HepG2 (cell line): ENCODE measurements at regions not wholly inside any gene's neighbourhood (a gene's known extent, or its start where the extent isn't known, plus 50 kb on each side); places are given as distances from the start of the nearest gene placed in this dataset.

Source experiments
- ATF7-NPFF ChIP-seq: sonication (generic); formaldehyde crosslinking; IDR thresholded peaks from 2 replicates; pipeline ENCODE4 v1.8.1; 2023; ENCODE audit warnings: mild to moderate bottlenecking, low read depth, missing genetic modification reagents, moderate library complexity
- HDAC6 ChIP-seq: fragments of 200-600 bp; sonication (generic); IDR thresholded peaks from 2 replicates; pipeline ENCODE4 v1.7.0; 2017; ENCODE audit warnings: mild to moderate bottlenecking, antibody characterized with exemption, low read length, low read depth
- HES4 ChIP-seq: sonication (generic); formaldehyde crosslinking; IDR thresholded peaks from 2 replicates; pipeline ENCODE4 v1.9.0; 2021; ENCODE audit warnings: mild to moderate bottlenecking, missing genetic modification reagents, borderline replicate concordance
- HMG20B ChIP-seq: conservative IDR thresholded peaks from 2 replicates; pipeline ENCODE4 v1.6.1; 2016; ENCODE audit warnings: missing genetic modification reagents, missing compliant biosample characterization
- MZF1 ChIP-seq: sonication (generic); formaldehyde crosslinking; IDR thresholded peaks from 2 replicates; pipeline ENCODE4 v1.8.1; 2023; ENCODE audit warnings: mild to moderate bottlenecking, missing genetic modification reagents, borderline replicate concordance
- NCOA2 ChIP-seq: sonication (generic); formaldehyde crosslinking; IDR thresholded peaks from 2 replicates; pipeline ENCODE4 v1.8.0; 2022; ENCODE audit warnings: inconsistent platforms
- NR3C1 ChIP-seq: sonication (generic); formaldehyde crosslinking; IDR thresholded peaks from 2 replicates; pipeline ENCODE4 v1.4.0; 2020; ENCODE audit warnings: missing genetic modification reagents
- NRL ChIP-seq: sonication (generic); formaldehyde crosslinking; IDR thresholded peaks from 2 replicates; pipeline ENCODE4 v1.5.0; 2020; ENCODE audit warnings: missing genetic modification reagents, mild to moderate bottlenecking, moderate library complexity, borderline replicate concordance
- TOPORS ChIP-seq: sonication (generic); formaldehyde crosslinking; IDR thresholded peaks from 2 replicates; pipeline ENCODE4 v1.8.0; 2023; ENCODE audit warnings: mild to moderate bottlenecking, missing genetic modification reagents
- YY1 ChIP-seq: IDR thresholded peaks from 2 replicates; pipeline ENCODE4 v1.6.1; 2011; ENCODE audit warnings: low read length, low read depth, moderate library complexity, mild to moderate bottlenecking; ENCODE audit not compliant: insufficient read depth, insufficient replicate concordance
- ZNF446 ChIP-seq: sonication (generic); formaldehyde crosslinking; IDR thresholded peaks from 2 replicates; pipeline ENCODE4 v1.5.0; 2020; ENCODE audit warnings: mild to moderate bottlenecking, missing genetic modification reagents
- ZNF496 ChIP-seq: sonication (generic); formaldehyde crosslinking; IDR thresholded peaks from 2 replicates; pipeline ENCODE4 v1.8.1; 2023; ENCODE audit warnings: mild to moderate bottlenecking, moderate library complexity, missing genetic modification reagents; ENCODE audit not compliant: insufficient replicate concordance
- ZNF749 ChIP-seq: sonication (generic); formaldehyde crosslinking; IDR thresholded peaks from 2 replicates; pipeline ENCODE4 v1.8.0; 2022; ENCODE audit warnings: mild to moderate bottlenecking, missing genetic modification reagents, moderate library complexity, borderline replicate concordance
- TF ChIP-seq, protein P1 (sequence below): sonication (generic); formaldehyde crosslinking; IDR thresholded peaks from 2 replicates; pipeline ENCODE4 v1.8.0; 2022; ENCODE audit warnings: missing genetic modification reagents, mild to moderate bottlenecking, moderate library complexity, borderline replicate concordance
- TF ChIP-seq, protein P2 (sequence below): sonication (generic); formaldehyde crosslinking; IDR thresholded peaks from 2 replicates; pipeline ENCODE4 v1.4.0; 2020; ENCODE audit warnings: missing genetic modification reagents
- TF ChIP-seq, protein P3 (sequence below): sonication (generic); formaldehyde crosslinking; IDR thresholded peaks from 2 replicates; pipeline ENCODE4 v1.5.0; 2020; ENCODE audit warnings: mild to moderate bottlenecking, missing genetic modification reagents

DNA sequence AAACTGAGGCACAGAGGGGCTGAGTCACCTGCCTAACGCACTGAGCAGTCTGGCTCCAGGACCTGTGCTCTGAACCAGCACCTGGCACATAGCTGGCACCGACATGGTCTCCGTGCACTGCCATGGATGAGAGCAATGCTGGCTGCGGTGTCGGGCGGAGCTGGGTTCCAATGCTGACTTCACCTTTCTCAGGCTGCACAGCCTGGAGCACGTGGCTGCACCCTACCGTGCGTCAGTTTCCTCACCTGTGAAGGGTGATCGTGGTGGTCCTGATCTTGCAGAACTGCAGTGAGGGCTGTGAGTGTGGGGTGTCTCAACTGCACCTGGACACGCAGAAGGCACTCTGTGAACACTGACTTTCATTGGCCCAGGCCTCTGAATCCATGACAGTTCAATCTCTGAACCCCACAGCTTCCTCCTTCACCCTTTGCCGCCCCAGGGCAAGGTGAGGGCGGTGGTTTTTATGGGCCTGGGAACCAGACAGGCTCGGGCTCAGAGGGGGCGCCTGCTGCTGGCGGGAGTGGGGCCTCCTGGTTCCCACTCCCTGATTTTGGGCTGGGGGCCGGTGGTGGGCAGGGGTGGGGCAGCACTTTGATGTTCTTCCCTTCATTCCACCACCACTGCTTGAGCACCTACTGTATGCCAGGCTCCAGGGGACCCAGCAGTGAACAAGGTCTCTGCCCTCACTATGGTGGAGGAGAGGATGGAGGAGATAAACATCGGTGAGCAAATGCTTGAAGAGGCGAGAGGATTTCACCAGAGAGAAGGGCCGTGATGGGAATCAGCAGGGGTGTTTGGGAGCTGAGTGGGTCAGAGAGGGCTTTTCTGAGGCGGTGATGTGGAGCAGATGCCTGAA, 102.9 kb downstream of the CEBPB start (continued):
- TF ChIP-seq, protein P1, sequence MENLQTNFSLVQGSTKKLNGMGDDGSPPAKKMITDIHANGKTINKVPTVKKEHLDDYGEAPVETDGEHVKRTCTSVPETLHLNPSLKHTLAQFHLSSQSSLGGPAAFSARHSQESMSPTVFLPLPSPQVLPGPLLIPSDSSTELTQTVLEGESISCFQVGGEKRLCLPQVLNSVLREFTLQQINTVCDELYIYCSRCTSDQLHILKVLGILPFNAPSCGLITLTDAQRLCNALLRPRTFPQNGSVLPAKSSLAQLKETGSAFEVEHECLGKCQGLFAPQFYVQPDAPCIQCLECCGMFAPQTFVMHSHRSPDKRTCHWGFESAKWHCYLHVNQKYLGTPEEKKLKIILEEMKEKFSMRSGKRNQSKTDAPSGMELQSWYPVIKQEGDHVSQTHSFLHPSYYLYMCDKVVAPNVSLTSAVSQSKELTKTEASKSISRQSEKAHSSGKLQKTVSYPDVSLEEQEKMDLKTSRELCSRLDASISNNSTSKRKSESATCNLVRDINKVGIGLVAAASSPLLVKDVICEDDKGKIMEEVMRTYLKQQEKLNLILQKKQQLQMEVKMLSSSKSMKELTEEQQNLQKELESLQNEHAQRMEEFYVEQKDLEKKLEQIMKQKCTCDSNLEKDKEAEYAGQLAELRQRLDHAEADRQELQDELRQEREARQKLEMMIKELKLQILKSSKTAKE = no peak
- TF ChIP-seq HES4 (CRISPR knock-in tag) = no peak; the same call in 1 of the 2 replicates
- no peak for TF ChIP-seq ZNF749 (CRISPR knock-in tag)
- TF ChIP-seq HMG20B (CRISPR knock-in tag) = no peak
- no peak for TF ChIP-seq TOPORS (CRISPR knock-in tag)
- TF ChIP-seq ZNF446 (CRISPR knock-in tag) = no peak
- TF ChIP-seq NRL (CRISPR knock-in tag) = no peak
- TF ChIP-seq, protein P2, sequence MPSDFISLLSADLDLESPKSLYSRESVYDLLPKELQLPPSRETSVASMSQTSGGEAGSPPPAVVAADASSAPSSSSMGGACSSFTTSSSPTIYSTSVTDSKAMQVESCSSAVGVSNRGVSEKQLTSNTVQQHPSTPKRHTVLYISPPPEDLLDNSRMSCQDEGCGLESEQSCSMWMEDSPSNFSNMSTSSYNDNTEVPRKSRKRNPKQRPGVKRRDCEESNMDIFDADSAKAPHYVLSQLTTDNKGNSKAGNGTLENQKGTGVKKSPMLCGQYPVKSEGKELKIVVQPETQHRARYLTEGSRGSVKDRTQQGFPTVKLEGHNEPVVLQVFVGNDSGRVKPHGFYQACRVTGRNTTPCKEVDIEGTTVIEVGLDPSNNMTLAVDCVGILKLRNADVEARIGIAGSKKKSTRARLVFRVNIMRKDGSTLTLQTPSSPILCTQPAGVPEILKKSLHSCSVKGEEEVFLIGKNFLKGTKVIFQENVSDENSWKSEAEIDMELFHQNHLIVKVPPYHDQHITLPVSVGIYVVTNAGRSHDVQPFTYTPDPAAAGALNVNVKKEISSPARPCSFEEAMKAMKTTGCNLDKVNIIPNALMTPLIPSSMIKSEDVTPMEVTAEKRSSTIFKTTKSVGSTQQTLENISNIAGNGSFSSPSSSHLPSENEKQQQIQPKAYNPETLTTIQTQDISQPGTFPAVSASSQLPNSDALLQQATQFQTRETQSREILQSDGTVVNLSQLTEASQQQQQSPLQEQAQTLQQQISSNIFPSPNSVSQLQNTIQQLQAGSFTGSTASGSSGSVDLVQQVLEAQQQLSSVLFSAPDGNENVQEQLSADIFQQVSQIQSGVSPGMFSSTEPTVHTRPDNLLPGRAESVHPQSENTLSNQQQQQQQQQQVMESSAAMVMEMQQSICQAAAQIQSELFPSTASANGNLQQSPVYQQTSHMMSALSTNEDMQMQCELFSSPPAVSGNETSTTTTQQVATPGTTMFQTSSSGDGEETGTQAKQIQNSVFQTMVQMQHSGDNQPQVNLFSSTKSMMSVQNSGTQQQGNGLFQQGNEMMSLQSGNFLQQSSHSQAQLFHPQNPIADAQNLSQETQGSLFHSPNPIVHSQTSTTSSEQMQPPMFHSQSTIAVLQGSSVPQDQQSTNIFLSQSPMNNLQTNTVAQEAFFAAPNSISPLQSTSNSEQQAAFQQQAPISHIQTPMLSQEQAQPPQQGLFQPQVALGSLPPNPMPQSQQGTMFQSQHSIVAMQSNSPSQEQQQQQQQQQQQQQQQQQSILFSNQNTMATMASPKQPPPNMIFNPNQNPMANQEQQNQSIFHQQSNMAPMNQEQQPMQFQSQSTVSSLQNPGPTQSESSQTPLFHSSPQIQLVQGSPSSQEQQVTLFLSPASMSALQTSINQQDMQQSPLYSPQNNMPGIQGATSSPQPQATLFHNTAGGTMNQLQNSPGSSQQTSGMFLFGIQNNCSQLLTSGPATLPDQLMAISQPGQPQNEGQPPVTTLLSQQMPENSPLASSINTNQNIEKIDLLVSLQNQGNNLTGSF (CRISPR knock-in tag) = peak; percentile 4; the same call in 1 of the 2 replicates
- no peak for TF ChIP-seq NR3C1 (CRISPR knock-in tag)
- TF ChIP-seq MZF1 = 0 out of 2 replicates have a peak, but pooled peaks have one; percentile 7
- TF ChIP-seq YY1 = no peak
- TF ChIP-seq ZNF496 = no peak
- TF ChIP-seq, protein P3, sequence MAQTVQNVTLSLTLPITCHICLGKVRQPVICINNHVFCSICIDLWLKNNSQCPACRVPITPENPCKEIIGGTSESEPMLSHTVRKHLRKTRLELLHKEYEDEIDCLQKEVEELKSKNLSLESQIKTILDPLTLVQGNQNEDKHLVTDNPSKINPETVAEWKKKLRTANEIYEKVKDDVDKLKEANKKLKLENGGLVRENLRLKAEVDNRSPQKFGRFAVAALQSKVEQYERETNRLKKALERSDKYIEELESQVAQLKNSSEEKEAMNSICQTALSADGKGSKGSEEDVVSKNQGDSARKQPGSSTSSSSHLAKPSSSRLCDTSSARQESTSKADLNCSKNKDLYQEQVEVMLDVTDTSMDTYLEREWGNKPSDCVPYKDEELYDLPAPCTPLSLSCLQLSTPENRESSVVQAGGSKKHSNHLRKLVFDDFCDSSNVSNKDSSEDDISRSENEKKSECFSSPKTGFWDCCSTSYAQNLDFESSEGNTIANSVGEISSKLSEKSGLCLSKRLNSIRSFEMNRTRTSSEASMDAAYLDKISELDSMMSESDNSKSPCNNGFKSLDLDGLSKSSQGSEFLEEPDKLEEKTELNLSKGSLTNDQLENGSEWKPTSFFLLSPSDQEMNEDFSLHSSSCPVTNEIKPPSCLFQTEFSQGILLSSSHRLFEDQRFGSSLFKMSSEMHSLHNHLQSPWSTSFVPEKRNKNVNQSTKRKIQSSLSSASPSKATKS (CRISPR knock-in tag) = no peak
- no peak for TF ChIP-seq HDAC6
- TF ChIP-seq NCOA2 (CRISPR knock-in tag) = no peak
- no peak for TF ChIP-seq ATF7-NPFF
